ENCODE measurements at regions not wholly inside any gene's neighbourhood (a gene's known extent, or its start where the extent isn't known, plus 50 kb on each side); places are given as distances from the start of the nearest gene placed in this dataset.

DNA sequence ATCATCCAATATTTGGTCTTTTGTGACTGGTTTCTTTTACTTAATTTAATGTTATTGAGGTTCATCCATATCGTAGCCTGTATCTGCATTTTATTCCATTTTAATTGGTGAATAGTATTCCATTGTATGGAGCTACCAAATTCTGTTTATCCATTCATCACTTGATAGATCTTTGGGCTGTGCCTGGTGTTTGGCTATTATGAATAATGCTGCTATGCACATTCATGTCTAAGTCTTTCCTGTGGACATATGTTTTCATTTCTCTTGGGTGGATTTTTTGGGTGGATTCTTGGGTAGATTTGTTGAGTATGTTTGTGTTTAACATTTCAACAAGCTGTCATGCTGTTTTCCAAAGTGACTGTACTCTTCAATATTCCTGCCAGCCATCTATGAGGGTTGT is 52.5 kb upstream of the NEDD4L start:
- DNase-seq (ENCODE audit: low read depth in 2 of 2), result no peak

- DNase-seq (ENCODE audit: low read depth in 2 of 2), result no peak
Measured at GRCh38 chr18:57989536-57989935, 54.5 kb upstream of the NEDD4L start.

- no peak for DNase-seq (ENCODE audit: low read depth in 2 of 2)
Measured at GRCh38 chr18:57984490-57985115, 59.4 kb upstream of the NEDD4L start.

DNA sequence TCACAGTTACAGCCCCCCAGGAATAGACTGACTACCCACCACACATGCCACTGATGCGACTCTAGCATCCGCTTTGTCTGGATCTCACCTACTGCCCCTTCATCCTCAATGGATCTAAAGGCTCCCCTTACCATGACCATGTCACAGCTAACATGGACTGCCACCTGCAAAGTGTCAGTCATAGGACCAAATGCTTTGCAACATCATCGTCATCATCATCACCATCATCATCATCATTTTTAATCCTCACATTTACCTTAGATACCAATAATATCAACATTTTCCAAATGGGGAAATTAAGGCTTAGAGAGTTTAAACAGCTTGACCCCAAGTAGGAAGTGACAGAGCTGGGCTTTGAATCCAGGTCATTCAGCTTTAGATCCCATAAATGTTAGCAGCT is 60.1 kb upstream of the NEDD4L start:
- DNase-seq (ENCODE audit: low read depth in 2 of 2), result no peak

DNA sequence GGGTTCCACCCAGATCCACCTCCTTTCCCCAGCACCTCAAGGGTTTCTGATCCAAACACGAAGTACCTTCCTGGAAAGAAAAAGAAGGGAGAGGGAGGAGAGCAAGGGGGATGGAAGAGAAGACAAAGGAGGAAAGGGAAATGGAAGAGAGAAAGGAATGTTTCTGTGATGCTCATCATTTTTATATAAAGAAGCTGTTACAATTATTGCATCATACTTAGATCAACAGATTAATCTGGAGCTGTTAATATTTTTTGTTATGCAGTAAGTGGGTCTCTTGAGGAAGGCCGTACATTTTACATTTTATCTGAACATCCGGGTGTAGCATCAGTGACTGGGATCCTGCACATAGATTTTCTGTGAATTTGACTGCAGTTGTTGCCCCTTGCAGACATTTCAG is 60.6 kb upstream of the NEDD4L start:
- DNase-seq (ENCODE audit: low read depth in 2 of 2), result no peak

GRCh38 chr18:57982372-57983021 is 61.5 kb upstream of the NEDD4L start:
- no peak for DNase-seq (ENCODE audit: low read depth in 2 of 2)

- DNase-seq (ENCODE audit: low read depth in 2 of 2), result no peak
Measured at GRCh38 chr18:57981308-57982028, 62.6 kb upstream of the NEDD4L start.

- no peak for DNase-seq (ENCODE audit: low read depth in 2 of 2)
Measured at GRCh38 chr18:57980573-57981307, 63.3 kb upstream of the NEDD4L start.

- DNase-seq (ENCODE audit: low read depth in 2 of 2), result no peak
Measured at GRCh38 chr18:57976230-57976773, 67.7 kb upstream of the NEDD4L start.

GRCh38 chr18:57975805-57976204 is 68.2 kb upstream of the NEDD4L start:
- DNase-seq (ENCODE audit: low read depth in 2 of 2), result no peak

- DNase-seq (ENCODE audit: low read depth in 2 of 2), result no peak
Measured at GRCh38 chr18:57974585-57975265, 69.3 kb upstream of the NEDD4L start.

GRCh38 chr18:57973889-57974288 is 70.1 kb upstream of the NEDD4L start:
- no peak for DNase-seq (ENCODE audit: low read depth in 2 of 2)

DNA sequence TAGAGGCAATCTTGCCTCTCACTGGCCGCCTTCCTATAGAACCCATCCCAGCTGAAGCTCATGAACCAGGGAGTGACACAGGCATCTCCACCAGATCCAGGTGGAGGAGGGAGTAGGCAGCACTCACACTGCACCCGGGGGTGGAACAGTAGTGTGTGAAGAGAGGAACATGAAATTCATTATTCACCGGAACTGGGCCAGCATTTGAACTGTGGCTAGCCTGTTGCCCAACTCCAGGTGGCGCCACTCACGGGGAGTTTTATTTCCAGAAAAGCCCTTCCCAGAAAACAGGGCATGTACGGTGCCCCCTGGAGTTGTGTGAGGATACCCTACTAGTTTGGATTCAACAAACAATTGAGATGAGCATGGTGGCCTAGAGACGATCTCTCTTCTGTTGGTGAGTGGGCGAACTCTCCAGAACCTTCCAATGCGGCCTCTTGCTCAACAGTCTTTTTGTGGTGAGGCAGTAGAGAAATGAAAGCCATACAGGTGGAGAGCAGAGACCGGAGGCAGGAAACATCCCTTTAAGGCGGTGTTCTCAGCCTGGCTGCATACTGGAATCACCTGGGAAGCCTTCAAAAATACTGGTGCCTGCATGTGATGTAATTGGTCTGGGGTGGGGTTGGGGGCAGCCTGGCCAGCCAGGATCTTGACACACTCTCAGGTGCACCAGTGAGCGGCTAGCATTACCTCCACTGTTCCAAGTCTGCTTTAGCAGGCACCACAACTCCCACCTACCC is 73.5 kb upstream of the NEDD4L start:
- no peak for DNase-seq (ENCODE audit: low read depth in 2 of 2)

DNA sequence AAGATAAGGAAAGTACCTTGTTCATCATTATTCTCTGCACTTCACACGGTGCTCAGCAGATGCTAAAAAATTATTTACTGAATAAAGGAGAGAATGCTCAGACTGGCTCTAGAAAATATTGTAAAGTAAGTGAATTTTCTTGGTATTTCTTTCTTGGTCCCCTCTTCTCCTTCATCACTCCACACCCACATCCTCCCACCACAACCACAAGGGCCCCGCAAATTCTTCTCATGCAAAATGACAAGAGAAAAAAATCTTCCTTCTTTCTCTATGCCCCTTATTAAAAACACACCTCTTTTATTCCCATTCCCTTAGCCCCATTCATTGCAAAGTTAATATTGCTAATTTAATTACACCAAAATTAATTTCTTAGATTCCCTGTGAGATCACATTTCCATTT is 74.2 kb upstream of the NEDD4L start:
- no peak for DNase-seq (ENCODE audit: low read depth in 2 of 2)

DNA sequence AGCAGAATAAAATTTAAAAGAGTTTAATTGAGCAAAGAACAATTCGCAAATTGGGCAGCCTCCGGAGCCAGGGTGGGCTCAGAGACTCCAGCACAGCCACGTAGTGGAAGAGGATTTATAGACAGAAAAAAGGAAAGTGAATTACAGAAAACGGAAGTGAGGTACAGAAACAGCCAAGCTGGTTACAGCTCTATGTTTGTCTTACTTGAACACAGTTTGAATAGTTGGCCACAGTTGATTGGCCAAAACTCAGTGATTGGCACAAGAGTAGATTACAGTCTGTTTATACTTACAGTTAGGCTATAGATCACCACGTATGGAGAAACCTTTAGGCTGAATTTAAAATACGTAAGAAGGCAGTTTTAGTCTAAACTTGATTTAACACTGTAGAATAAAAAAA is 78.8 kb upstream of the NEDD4L start:
- no peak for DNase-seq (ENCODE audit: low read depth in 2 of 2)

DNA sequence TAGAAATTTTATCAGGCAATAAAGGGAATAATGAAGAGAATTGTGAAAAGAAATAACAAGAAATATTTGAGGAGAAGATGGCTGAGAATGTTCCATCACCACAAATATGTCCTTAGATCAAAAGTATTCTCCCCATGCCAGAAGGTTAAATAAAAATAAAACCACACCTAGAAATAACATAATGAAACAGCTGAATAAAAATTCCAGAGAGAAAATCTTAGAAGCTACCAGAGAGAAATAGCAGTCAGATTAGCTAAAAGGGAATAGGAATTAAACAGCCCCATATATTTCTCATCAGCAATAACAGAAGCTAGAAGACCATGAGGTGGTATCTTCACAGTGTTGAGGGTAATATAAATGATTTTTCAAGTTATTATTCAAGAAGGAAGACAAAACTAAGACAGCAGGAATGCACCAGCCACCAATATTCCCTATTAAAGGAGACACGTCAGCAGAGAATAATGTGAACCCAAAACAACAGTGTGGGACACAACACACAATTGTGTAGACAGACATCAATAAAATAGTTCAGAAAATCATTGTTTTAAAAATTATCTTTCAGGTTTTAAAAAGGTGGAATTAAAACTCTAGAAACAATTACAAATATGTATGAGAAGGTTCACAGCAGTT is 82.0 kb upstream of the NEDD4L start:
- DNase-seq (ENCODE audit: low read depth in 2 of 2), result no peak

GRCh38 chr18:57961411-57961810 is 82.6 kb upstream of the NEDD4L start:
- no peak for DNase-seq (ENCODE audit: low read depth in 2 of 2)

- peak; percentile 12 to 69 for DNase-seq (ENCODE audit: low read depth in 2 of 2)
Measured at GRCh38 chr18:57959278-57959677, 84.7 kb upstream of the NEDD4L start.

DNA sequence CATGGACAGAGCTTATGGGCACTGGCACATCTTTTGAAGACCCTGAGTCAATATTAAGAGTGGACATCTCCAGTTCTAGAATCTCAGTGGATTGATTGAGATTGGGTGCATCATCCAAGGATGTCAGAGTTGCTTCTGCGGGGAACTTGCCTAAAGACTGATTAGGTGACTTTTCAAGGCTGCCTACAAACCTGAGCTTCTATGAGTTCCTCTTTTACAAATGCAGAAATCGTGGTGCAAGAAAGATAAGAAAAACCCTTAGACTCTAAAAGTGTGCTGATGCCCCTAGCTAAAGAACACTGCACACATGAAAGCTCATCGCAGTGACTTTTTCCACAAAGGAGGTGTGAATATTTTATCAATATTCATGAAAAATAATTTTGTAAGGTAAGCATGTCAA is 86.8 kb upstream of the NEDD4L start:
- no peak for DNase-seq (ENCODE audit: low read depth in 2 of 2)

DNA sequence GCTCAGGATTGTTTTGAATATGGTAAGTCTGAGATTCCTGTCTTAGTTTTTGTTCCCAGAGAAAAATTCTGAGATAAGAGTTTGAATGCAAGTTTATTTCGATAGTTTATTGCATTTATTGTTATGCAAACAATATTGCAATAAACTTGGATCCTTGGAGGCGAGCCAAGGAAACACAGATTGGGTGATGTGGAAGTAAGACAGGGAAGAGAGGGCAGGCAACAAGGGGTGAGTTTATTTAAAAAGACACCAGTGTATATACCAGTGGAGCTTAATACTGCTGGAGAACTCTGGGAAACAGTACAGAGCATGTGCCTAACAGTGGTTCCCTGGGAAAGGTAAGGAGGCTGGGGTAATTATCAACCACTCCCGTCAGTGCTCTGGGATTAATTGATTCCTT is 87.5 kb upstream of the NEDD4L start:
- no peak for DNase-seq (ENCODE audit: low read depth in 2 of 2)
